A549 (cell line): ENCODE measurements at regions not wholly inside any gene's neighbourhood (a gene's known extent, or its start where the extent isn't known, plus 50 kb on each side); places are given as distances from the start of the nearest gene placed in this dataset.
"Not testable (repeated sequence)": the region's sequence is repeated elsewhere in the genome, so short reads cannot be mapped to it uniquely, and the experiment has no call there.

ENCODE experiments used
- ATAC-seq, 2 experiments: fragments of 200-7000 bp in 1 of 2; fragments of >200 bp in 1 of 2; cut with Nextera tagmentation in 1 of 2; cut with Tn5 transposase in 1 of 2; 3 replicates each; pipeline versions ENCODE4 v1.8.0 to v1.9.1; 2018 to 2020; ENCODE audit warnings: mild to moderate bottlenecking in 1 of 2, moderate library complexity in 1 of 2
- CTCF ChIA-PET: fragments of 300-600 bp; sonication (Branson Sonifier 250); formaldehyde crosslinking; extraction: SDS; loops from one replicate; lab custom pipeline; 2021; ENCODE audit warnings: antibody characterized with exemption, inconsistent platforms; lab: Yijun Ruan, JAX
- POLR2A ChIA-PET: fragments of 350-600 bp; formaldehyde crosslinking; extraction: SDS; loops from one replicate; lab custom pipeline; 2021; ENCODE audit warnings: antibody characterized with exemption, inconsistent platforms; lab: Yijun Ruan, JAX
- DNase-seq, 2 experiments: peaks; one replicate each; pipeline versions ENCODE4 v3.0.0 to v3.0.0-alpha.2; 2011 to 2016; ENCODE audit warnings: low read depth in 1 of 2, low spot score in 1 of 2
- FAIRE-seq: peaks from 2 replicates; lab custom pipeline; 2011; peaks lifted over from hg19 to GRCh38; lab: Jason Lieb, UNC
- H3K27ac ChIP-seq, 2 experiments: fragments of >200 bp; sonication (Bioruptor Twin); formaldehyde crosslinking; 3 replicates each; pipeline ENCODE4 v1.5.1; 2016 to 2017
- H3K4me1 ChIP-seq: fragments of >200 bp; sonication (Bioruptor Twin); formaldehyde crosslinking; 3 replicates; pipeline ENCODE4 v1.6.1; 2016
- H3K4me2 ChIP-seq: fragments of >200 bp; sonication (Bioruptor Twin); formaldehyde crosslinking; 3 replicates; pipeline ENCODE4 v1.6.1; 2016
- H3K4me3 ChIP-seq: fragments of >200 bp; sonication (Bioruptor Twin); formaldehyde crosslinking; 3 replicates; pipeline ENCODE4 v1.5.1; 2016
- H3K9me3 ChIP-seq: fragments of >200 bp; sonication (Bioruptor Twin); formaldehyde crosslinking; 3 replicates; pipeline ENCODE4 v1.6.1; 2016
- BHLHE40 ChIP-seq: IDR thresholded peaks from 2 replicates; pipeline ENCODE4 v1.6.1; 2012; ENCODE audit warnings: low read depth, low read length, inconsistent platforms
- CBX2 ChIP-seq: fragments of 200-600 bp; sonication (generic); IDR thresholded peaks from 2 replicates; pipeline ENCODE4 v1.6.1; 2016; ENCODE audit warnings: low read depth, mild to moderate bottlenecking, borderline replicate concordance
- CBX8 ChIP-seq: fragments of 200-600 bp; sonication (generic); IDR thresholded peaks from 2 replicates; pipeline ENCODE4 v1.6.1; 2016
- CHD2 ChIP-seq: fragments of 150-350 bp; IDR thresholded peaks from 2 replicates; pipeline ENCODE4 v1.6.1; 2014; ENCODE audit warnings: low read length; ENCODE audit not compliant: partially characterized antibody
- CHD4 ChIP-seq: fragments of 200-600 bp; sonication (generic); IDR thresholded peaks from 2 replicates; pipeline ENCODE4 v1.6.1; 2016; ENCODE audit warnings: antibody characterized with exemption, mild to moderate bottlenecking, borderline replicate concordance
- EHF ChIP-seq: fragments of 250-450 bp; sonication (Bioruptor Pico); IDR thresholded peaks from 2 replicates; pipeline ENCODE4 v1.5.0; 2020; ENCODE audit warnings: mild to moderate bottlenecking
- FOSB ChIP-seq: fragments of 250-450 bp; sonication (Bioruptor Pico); IDR thresholded peaks from 2 replicates; pipeline ENCODE4 v1.5.0; 2020; ENCODE audit warnings: mild to moderate bottlenecking, moderate library complexity
- HOXA7 ChIP-seq: fragments of 250-450 bp; sonication (Bioruptor Pico); IDR thresholded peaks from 2 replicates; pipeline ENCODE4 v1.5.0; 2020; ENCODE audit warnings: mild to moderate bottlenecking, moderate library complexity
- KDM1A ChIP-seq: fragments of 200-600 bp; sonication (generic); IDR thresholded peaks from 2 replicates; pipeline ENCODE4 v1.6.1; 2016; ENCODE audit warnings: low read depth, mild to moderate bottlenecking
- KDM5A ChIP-seq: fragments of 200-600 bp; sonication (generic); IDR thresholded peaks from 2 replicates; pipeline ENCODE4 v1.6.1; 2016; ENCODE audit warnings: antibody characterized with exemption, mild to moderate bottlenecking
- MAFK ChIP-seq: fragments of 450-650 bp; IDR thresholded peaks from 2 replicates; pipeline ENCODE4 v1.6.1; 2014; ENCODE audit not compliant: partially characterized antibody
- NFE2L2 ChIP-seq: fragments of 150-350 bp; conservative IDR thresholded peaks from 2 replicates; pipeline ENCODE4 v1.6.1; 2014; ENCODE audit warnings: low read length
- NR3C1 ChIP-seq: fragments of >200 bp; sonication (Bioruptor Twin); formaldehyde crosslinking; IDR thresholded peaks from 3 replicates; pipeline ENCODE4 v1.6.1; 2017
- PHF8 ChIP-seq: fragments of 200-600 bp; sonication (generic); IDR thresholded peaks from 2 replicates; pipeline ENCODE4 v1.6.1; 2016; ENCODE audit warnings: low read depth, mild to moderate bottlenecking, antibody characterized with exemption, moderate library complexity, borderline replicate concordance
- RAD21 ChIP-seq, 2 experiments: fragments of >200 bp in 1 of 2; sonication (Bioruptor Twin) in 1 of 2; formaldehyde crosslinking in 1 of 2; IDR thresholded peaks in 1 of 2; conservative IDR thresholded peaks in 1 of 2; 2 replicates in 1 of 2; 3 replicates in 1 of 2; pipeline ENCODE4 v1.6.1; 2012 to 2018; ENCODE audit warnings: inconsistent platforms in 1 of 2
- RARB ChIP-seq: fragments of 250-450 bp; sonication (Bioruptor Pico); IDR thresholded peaks from 2 replicates; pipeline ENCODE4 v1.8.0; 2021; ENCODE audit warnings: mild to moderate bottlenecking, moderate library complexity
- RCOR1 ChIP-seq: fragments of 150-350 bp; IDR thresholded peaks from 2 replicates; pipeline ENCODE4 v1.6.1; 2014; ENCODE audit warnings: antibody characterized with exemption, low read length, low read depth
- TFCP2L1 ChIP-seq: fragments of 250-450 bp; sonication (Bioruptor Pico); IDR thresholded peaks from 2 replicates; pipeline ENCODE4 v1.5.0; 2021; ENCODE audit warnings: mild to moderate bottlenecking
- ZFP36 ChIP-seq: fragments of 450-650 bp; IDR thresholded peaks from 2 replicates; pipeline ENCODE4 v1.6.1; 2014; ENCODE audit warnings: borderline replicate concordance; ENCODE audit not compliant: partially characterized antibody
- WGBS: methylation state at CpG from one replicate; pipeline ENCODE4 v1.1.6; 2017; ENCODE audit errors: missing lambda C conversion rate; 5-methylcytosine and 5-hydroxymethylcytosine counted together
- TF ChIP-seq, protein P1 (sequence below): IDR thresholded peaks from 2 replicates; pipeline ENCODE4 v1.6.1; 2012
- TF ChIP-seq, protein P2 (sequence below): fragments of 250-450 bp; sonication (Bioruptor Pico); IDR thresholded peaks from 2 replicates; pipeline ENCODE4 v1.5.0; 2020; ENCODE audit warnings: low read depth, mild to moderate bottlenecking, moderate library complexity
- TF ChIP-seq, protein P3 (sequence below): fragments of 450-650 bp; IDR thresholded peaks from 2 replicates; pipeline ENCODE4 v1.6.1; 2014; ENCODE audit warnings: antibody characterized with exemption
- TF ChIP-seq, protein P4 (sequence below): fragments of 250-450 bp; sonication (Bioruptor Pico); IDR thresholded peaks from 2 replicates; pipeline ENCODE4 v1.5.0; 2021; ENCODE audit warnings: mild to moderate bottlenecking, moderate library complexity, borderline replicate concordance

DNA sequence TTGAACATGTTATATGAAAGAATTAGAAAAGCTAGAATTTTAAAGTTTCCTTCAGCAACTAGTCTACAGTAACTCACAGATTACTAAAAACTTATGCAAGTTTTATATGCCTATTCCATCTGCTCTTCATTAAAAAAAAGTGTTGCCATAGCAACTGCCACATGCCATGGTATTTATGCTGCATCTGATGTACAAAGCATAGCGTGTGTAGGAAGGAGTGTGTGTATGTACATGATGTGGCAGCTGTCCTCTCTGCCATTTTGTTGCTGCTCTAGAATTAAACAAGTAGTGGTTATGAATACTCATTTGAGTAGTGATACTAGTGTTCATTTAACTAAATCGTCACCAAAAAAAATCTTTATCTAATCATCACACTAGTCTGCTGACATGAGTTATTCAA is 593.5 kb downstream of the CETN3 start:
- no peak for TF ChIP-seq RARB (CRISPR knock-in tag)
- TF ChIP-seq PHF8 = no peak
- TF ChIP-seq CHD2 = no peak
- TF ChIP-seq, protein P1, sequence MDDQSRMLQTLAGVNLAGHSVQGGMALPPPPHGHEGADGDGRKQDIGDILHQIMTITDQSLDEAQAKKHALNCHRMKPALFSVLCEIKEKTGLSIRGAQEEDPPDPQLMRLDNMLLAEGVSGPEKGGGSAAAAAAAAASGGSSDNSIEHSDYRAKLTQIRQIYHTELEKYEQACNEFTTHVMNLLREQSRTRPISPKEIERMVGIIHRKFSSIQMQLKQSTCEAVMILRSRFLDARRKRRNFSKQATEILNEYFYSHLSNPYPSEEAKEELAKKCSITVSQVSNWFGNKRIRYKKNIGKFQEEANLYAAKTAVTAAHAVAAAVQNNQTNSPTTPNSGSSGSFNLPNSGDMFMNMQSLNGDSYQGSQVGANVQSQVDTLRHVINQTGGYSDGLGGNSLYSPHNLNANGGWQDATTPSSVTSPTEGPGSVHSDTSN = no peak
- TF ChIP-seq, protein P2, sequence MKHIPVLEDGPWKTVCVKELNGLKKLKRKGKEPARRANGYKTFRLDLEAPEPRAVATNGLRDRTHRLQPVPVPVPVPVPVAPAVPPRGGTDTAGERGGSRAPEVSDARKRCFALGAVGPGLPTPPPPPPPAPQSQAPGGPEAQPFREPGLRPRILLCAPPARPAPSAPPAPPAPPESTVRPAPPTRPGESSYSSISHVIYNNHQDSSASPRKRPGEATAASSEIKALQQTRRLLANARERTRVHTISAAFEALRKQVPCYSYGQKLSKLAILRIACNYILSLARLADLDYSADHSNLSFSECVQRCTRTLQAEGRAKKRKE (CRISPR knock-in tag) = no peak
- no peak for TF ChIP-seq RCOR1
- TF ChIP-seq NR3C1 = no peak
- TF ChIP-seq ZFP36 = no peak
- no peak overlapping the region for H3K27ac ChIP-seq
- H3K9me3 ChIP-seq = no peaks in the 10 kb centered on the region
- DNase-seq = no peak
- WGBS = 10% methylated on average over 2 of the region's 2 CpGs
- CTCF ChIA-PET = no interaction called here
- ATAC-seq = no peak
- H3K4me2 ChIP-seq = no peak overlapping the region
- H3K4me3 ChIP-seq = no peak overlapping the region
- POLR2A ChIA-PET = no interaction called here
- no peaks in the 10 kb centered on the region for H3K4me1 ChIP-seq
- no peak for FAIRE-seq

DNA sequence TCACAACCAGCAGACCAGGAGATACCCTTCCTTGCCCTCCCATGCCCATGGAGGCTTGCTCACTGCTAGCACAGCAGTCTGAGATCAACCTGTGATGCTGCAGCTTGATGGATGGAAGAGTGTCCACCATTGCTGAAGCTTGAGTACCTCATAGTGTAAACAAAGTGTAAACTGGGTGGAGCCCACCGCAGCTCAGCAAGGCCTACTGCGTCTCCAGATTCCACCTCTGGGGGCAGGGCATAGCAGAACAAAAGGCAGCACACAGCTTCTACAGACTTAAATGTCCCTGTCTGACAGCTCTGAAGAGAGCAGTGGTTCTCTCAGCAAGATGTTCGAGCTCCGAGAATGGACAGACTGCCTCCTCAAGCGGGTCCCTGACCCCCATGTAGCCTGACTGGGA is 608.8 kb downstream of the CETN3 start:
- ATAC-seq, H3K4me3 ChIP-seq, POLR2A ChIA-PET, H3K4me2 ChIP-seq, CTCF ChIA-PET, FAIRE-seq, H3K4me1 ChIP-seq, H3K9me3 ChIP-seq, H3K27ac ChIP-seq: not testable (repeated sequence)
- DNase-seq = peak in 1 of 2 experiments; percentile 1
- WGBS = 0% methylated on average over 3 of the region's 5 CpGs

DNA sequence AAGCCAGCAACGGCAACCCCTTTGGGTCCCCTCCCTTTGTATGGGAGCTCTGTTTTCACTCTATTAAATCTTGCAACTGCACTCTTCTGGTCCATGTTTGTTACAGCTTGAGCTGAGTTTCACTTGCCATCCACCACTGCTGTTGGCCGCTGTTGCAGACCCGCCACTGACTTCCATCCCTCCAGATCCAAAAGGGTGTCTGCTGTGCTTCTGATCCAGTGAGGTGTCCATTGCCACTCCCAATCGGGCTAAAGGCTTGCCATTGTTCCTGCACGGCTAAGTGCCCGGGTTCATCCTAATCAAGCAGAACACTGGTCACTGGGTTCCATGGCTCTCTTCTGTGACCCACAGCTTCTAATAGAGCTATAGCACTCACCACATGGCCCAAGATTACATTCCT is 615.1 kb downstream of the CETN3 start:
- ATAC-seq, H3K9me3 ChIP-seq, POLR2A ChIA-PET, CTCF ChIA-PET, H3K4me2 ChIP-seq, H3K27ac ChIP-seq, H3K4me3 ChIP-seq, H3K4me1 ChIP-seq, FAIRE-seq, DNase-seq: not testable (repeated sequence)
- 13% methylated on average over 6 of the region's 6 CpGs for WGBS

DNA sequence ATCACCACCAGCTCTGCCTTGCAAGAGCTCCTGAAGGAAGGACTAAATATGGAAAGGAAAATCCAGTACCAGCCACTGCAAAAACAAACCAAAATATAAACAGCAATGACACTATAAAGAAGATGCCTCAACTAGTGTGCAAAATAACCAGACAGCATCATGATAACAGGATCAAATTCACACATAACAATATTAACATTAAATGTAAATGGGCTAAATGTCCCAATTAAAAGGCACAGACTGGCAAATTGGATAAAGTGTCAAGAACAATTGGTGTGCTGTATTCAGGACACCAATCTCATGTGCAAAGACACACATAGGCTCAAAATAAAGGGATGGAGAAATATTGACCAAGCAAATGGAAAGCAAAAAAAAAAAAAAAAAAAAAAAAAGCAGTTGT is 629.8 kb downstream of the CETN3 start:
- H3K4me3 ChIP-seq, DNase-seq, POLR2A ChIA-PET, H3K4me2 ChIP-seq, H3K27ac ChIP-seq, ATAC-seq, H3K9me3 ChIP-seq, H3K4me1 ChIP-seq, FAIRE-seq, CTCF ChIA-PET: not testable (repeated sequence)

DNA sequence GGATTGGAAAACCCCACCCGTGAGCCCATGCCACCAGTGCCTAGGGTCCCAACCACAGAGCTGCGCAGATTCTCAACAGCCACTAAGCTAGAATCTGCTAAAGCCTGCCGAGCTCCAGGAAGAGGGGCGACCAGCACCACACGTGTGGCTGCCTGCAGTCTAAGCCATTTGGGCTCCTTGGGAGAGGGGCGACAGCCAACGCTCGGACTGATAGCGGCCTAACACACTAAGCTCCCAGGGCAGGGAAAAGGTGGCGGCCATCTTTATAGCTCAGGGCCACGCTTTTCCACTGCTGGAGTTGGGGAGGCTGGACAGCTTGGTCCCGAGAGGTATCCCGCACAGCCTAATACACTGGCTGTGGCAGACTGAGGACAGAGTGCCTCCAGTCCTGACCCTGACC is 631.8 kb downstream of the CETN3 start:
- ATAC-seq = no peak
- no peak overlapping the region for H3K4me2 ChIP-seq
- no peak overlapping the region for H3K27ac ChIP-seq
- FAIRE-seq = no peak
- H3K9me3 ChIP-seq = 0 out of 3 replicates have a peak, but pooled peaks cover 3% of the 10 kb centered on the region
- DNase-seq = no peak
- CTCF ChIA-PET = no interaction called here
- POLR2A ChIA-PET = no interaction called here
- H3K4me1 ChIP-seq = no peaks in the 10 kb centered on the region
- 33% methylated on average over 9 of the region's 13 CpGs for WGBS
- no peak overlapping the region for H3K4me3 ChIP-seq
- TF ChIP-seq EHF (no peak), NFE2L2 (no peak), CBX2 (no peak), CHD4 (no peak), BHLHE40 (no peak), PHF8 (no peak), CBX8 (no peak), KDM5A (no peak), TFCP2L1 (no peak), MAFK (no peak), NR3C1 (no peak), RAD21 (conservative IDR thresholded peaks at IDR 0.05 in 1 of 2, IDR thresholded peaks at IDR 0.05 in 1 of 2) (no peak), KDM1A (no peak), FOSB (CRISPR knock-in tag) (no peak), HOXA7 (no peak)
- TF ChIP-seq, protein P1 = no peak
- TF ChIP-seq, protein P3, sequence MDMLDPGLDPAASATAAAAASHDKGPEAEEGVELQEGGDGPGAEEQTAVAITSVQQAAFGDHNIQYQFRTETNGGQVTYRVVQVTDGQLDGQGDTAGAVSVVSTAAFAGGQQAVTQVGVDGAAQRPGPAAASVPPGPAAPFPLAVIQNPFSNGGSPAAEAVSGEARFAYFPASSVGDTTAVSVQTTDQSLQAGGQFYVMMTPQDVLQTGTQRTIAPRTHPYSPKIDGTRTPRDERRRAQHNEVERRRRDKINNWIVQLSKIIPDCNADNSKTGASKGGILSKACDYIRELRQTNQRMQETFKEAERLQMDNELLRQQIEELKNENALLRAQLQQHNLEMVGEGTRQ = no peak
- TF ChIP-seq, protein P4, sequence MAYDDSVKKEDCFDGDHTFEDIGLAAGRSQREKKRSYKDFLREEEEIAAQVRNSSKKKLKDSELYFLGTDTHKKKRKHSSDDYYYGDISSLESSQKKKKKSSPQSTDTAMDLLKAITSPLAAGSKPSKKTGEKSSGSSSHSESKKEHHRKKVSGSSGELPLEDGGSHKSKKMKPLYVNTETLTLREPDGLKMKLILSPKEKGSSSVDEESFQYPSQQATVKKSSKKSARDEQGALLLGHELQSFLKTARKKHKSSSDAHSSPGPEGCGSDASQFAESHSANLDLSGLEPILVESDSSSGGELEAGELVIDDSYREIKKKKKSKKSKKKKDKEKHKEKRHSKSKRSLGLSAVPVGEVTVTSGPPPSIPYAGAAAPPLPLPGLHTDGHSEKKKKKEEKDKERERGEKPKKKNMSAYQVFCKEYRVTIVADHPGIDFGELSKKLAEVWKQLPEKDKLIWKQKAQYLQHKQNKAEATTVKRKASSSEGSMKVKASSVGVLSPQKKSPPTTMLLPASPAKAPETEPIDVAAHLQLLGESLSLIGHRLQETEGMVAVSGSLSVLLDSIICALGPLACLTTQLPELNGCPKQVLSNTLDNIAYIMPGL (CRISPR knock-in tag) = no peak
